IMR-90 (cell line): ENCODE measurements at regions not wholly inside any gene's neighbourhood (a gene's known extent, or its start where the extent isn't known, plus 50 kb on each side); places are given as distances from the start of the nearest gene placed in this dataset.
"Not testable (repeated sequence)": the region's sequence is repeated elsewhere in the genome, so short reads cannot be mapped to it uniquely, and the experiment has no call there.

Experiments
- ATAC-seq: fragments of 200-7000 bp; cut with Tn5 transposase; 2 replicates; pipeline ENCODE4 v1.9.1; 2020; ENCODE audit warnings: low read depth, mild to moderate bottlenecking, moderate library complexity
- BruUV-seq: library from RNA; stranded (reverse); fragments of 400-500 nt; replicated peaks from 2 replicates; lab custom pipeline; 2021; lab: Mats Ljungman, UMichigan
- CTCF ChIA-PET: fragments of 300-600 bp; formaldehyde crosslinking; extraction: SDS; loops from one replicate; lab custom pipeline; 2021; ENCODE audit warnings: antibody characterized with exemption; lab: Yijun Ruan, JAX
- POLR2A ChIA-PET: fragments of 300-600 bp; sonication (Branson Sonifier 250); formaldehyde crosslinking; loops from one replicate; lab custom pipeline; 2022; ENCODE audit warnings: antibody characterized with exemption; ENCODE audit not compliant: unreplicated experiment; lab: Charles Lee
- DNase-seq: peaks from one replicate; pipeline ENCODE4 v3.0.0; 2013
- H2AFZ ChIP-seq: replicated peaks from 2 replicates; pipeline ENCODE3; 2013; ENCODE audit warnings: low read length, mild to moderate bottlenecking; ENCODE audit not compliant: poor library complexity
- H2AK5ac ChIP-seq: 2 replicates; pipeline ENCODE4 v1.6.1; 2013; ENCODE audit warnings: low read depth, low read length, inconsistent platforms
- H2AK9ac ChIP-seq: replicated peaks from 2 replicates; pipeline ENCODE3; 2013; ENCODE audit warnings: mild to moderate bottlenecking, low read depth, low read length, moderate library complexity; ENCODE audit not compliant: poor library complexity
- H2BK120ac ChIP-seq: 2 replicates; pipeline ENCODE4 v1.6.1; 2013; ENCODE audit warnings: low read depth, low read length, inconsistent platforms
- H2BK15ac ChIP-seq: 3 replicates; pipeline ENCODE4 v1.6.1; 2013; ENCODE audit warnings: low read depth, low read length, inconsistent platforms
- H2BK20ac ChIP-seq: 2 replicates; pipeline ENCODE4 v1.6.1; 2013; ENCODE audit warnings: low read depth, mild to moderate bottlenecking, inconsistent platforms, low read length, moderate library complexity
- H2BK5ac ChIP-seq: 2 replicates; pipeline ENCODE4 v1.6.1; 2013; ENCODE audit warnings: mild to moderate bottlenecking, low read depth, low read length, inconsistent platforms; ENCODE audit not compliant: poor library complexity, severe bottlenecking
- H3K14ac ChIP-seq: replicated peaks from 2 replicates; pipeline ENCODE4 v1.6.1; 2013; ENCODE audit warnings: low read depth, low read length, inconsistent platforms
- H3K18ac ChIP-seq: 2 replicates; pipeline ENCODE4 v1.6.1; 2013; ENCODE audit warnings: low read depth, low read length, control low read depth
- H3K23ac ChIP-seq: 2 replicates; pipeline ENCODE4 v1.6.1; 2013; ENCODE audit warnings: low read depth, low read length, inconsistent platforms
- H3K27ac ChIP-seq: 2 replicates; pipeline ENCODE4 v1.5.1; 2013; ENCODE audit warnings: mild to moderate bottlenecking, control low read depth, low read length; ENCODE audit not compliant: insufficient read depth
- H3K27me3 ChIP-seq: 2 replicates; pipeline ENCODE4 v1.6.1; 2013; ENCODE audit warnings: low read length; ENCODE audit not compliant: control insufficient read depth, insufficient read depth
- H3K36me3 ChIP-seq: 2 replicates; pipeline ENCODE4 v1.6.1; 2013; ENCODE audit warnings: low read length, mixed read lengths; ENCODE audit not compliant: control insufficient read depth, insufficient read depth
- H3K4ac ChIP-seq: 2 replicates; pipeline ENCODE4 v1.6.1; 2013; ENCODE audit warnings: low read depth, low read length, inconsistent platforms
- H3K4me1 ChIP-seq: 2 replicates; pipeline ENCODE4 v1.6.1; 2013; ENCODE audit warnings: low read length, mixed read lengths; ENCODE audit not compliant: control insufficient read depth, insufficient read depth
- H3K4me2 ChIP-seq: 2 replicates; pipeline ENCODE4 v1.6.1; 2013; ENCODE audit warnings: low read depth, mild to moderate bottlenecking, control low read depth, low read length, moderate library complexity
- H3K4me3 ChIP-seq: 2 replicates; pipeline ENCODE4 v1.5.1; 2013; ENCODE audit warnings: low read depth, mild to moderate bottlenecking, control low read depth, low read length, moderate library complexity; ENCODE audit not compliant: insufficient read depth
- H3K56ac ChIP-seq: 2 replicates; pipeline ENCODE4 v1.6.1; 2013; ENCODE audit warnings: low read length, inconsistent platforms; ENCODE audit not compliant: insufficient read depth; ENCODE audit errors: extremely low read depth
- H3K79me1 ChIP-seq, 2 experiments: 2 replicates each; pipeline ENCODE4 v1.6.1; 2013; ENCODE audit warnings: low read length in 2 of 2, inconsistent platforms in 1 of 2, low read depth in 1 of 2
- H3K9ac ChIP-seq: 2 replicates; pipeline ENCODE4 v1.6.1; 2013; ENCODE audit warnings: low read depth, low read length, control low read depth
- H3K9me1 ChIP-seq: 2 replicates; pipeline ENCODE4 v1.6.1; 2013; ENCODE audit warnings: low read length, inconsistent platforms; ENCODE audit not compliant: insufficient read depth
- H3K9me3 ChIP-seq: 2 replicates; pipeline ENCODE4 v1.6.1; 2013; ENCODE audit warnings: low read length; ENCODE audit not compliant: control insufficient read depth, insufficient read depth
- H4K20me1 ChIP-seq: 2 replicates; pipeline ENCODE4 v1.6.1; 2013; ENCODE audit warnings: low read length, inconsistent platforms; ENCODE audit not compliant: insufficient read depth
- H4K5ac ChIP-seq: 2 replicates; pipeline ENCODE4 v1.6.1; 2013; ENCODE audit warnings: mild to moderate bottlenecking, low read depth, low read length, control low read depth
- H4K8ac ChIP-seq, 2 experiments: 2 replicates each; pipeline ENCODE4 v1.6.1; 2013; ENCODE audit warnings: low read depth in 2 of 2, low read length in 2 of 2, control low read depth in 1 of 2, inconsistent platforms in 1 of 2
- H4K91ac ChIP-seq: 2 replicates; pipeline ENCODE4 v1.6.1; 2013; ENCODE audit warnings: low read depth, low read length, inconsistent platforms; ENCODE audit not compliant: insufficient read depth
- WGBS, 2 experiments: methylation state at CpG; one replicate each; pipeline versions ENCODE4 v1.1.5 to v1.1.7; 2013; ENCODE audit warnings: missing lambda C conversion rate in 2 of 2; ENCODE audit not compliant: insufficient read length in 1 of 2; ENCODE audit errors: extremely low coverage in 2 of 2; 5-methylcytosine and 5-hydroxymethylcytosine counted together
- dilution Hi-C: fragments of 300-500 bp; cut with HindIII; formaldehyde crosslinking; loops from one replicate; pipeline ENCODE4 v1.14.3; 2018; ENCODE audit warnings: low sequenced_read_pairs; ENCODE audit not compliant: unreplicated experiment
- in situ Hi-C: fragments of 300-500 bp; cut with MboI; formaldehyde crosslinking; loops from 3 replicates; pipeline ENCODE4 v1.14.3; 2019; ENCODE audit warnings: low sequenced_read_pairs, inconsistent platforms, mixed read lengths
- intact Hi-C: fragments of 100-400 bp; cut with micrococcal nuclease; formaldehyde crosslinking; loops from 2 replicates; pipeline ENCODE4 v1.10.0; 2022

- WGBS, 2 experiments, result no CpG with 5 or more reads among the region's 58 CpGs
- BruUV-seq, dilution Hi-C loops: not testable (repeated sequence)
These were observed 81.6 kb upstream of the FCGR1A start for GRCh38 chr1:149700677-149701567.

More at GRCh38 chr1:149700677-149701567, 81.6 kb upstream of the FCGR1A start:
- POLR2A ChIA-PET, H4K8ac ChIP-seq, intact Hi-C loops, H3K9me3 ChIP-seq, H3K27ac ChIP-seq, H4K20me1 ChIP-seq, in situ Hi-C loops, H3K79me1 ChIP-seq, H3K14ac ChIP-seq, H3K9me1 ChIP-seq, H2AFZ ChIP-seq, H2BK5ac ChIP-seq, H4K5ac ChIP-seq, H3K36me3 ChIP-seq, H3K4me2 ChIP-seq, H3K4ac ChIP-seq, H3K9ac ChIP-seq, DNase-seq, H2BK15ac ChIP-seq, CTCF ChIA-PET, H3K27me3 ChIP-seq, H2BK120ac ChIP-seq, H3K56ac ChIP-seq, H3K4me3 ChIP-seq, H2AK5ac ChIP-seq, H3K23ac ChIP-seq, H4K91ac ChIP-seq, H2AK9ac ChIP-seq, H3K4me1 ChIP-seq, H3K18ac ChIP-seq, H2BK20ac ChIP-seq: not testable (repeated sequence)
- peak; percentile 48 for ATAC-seq
